GM19438 (cell line): ENCODE measurements at regions not wholly inside any gene's neighbourhood (a gene's known extent, or its start where the extent isn't known, plus 50 kb on each side); places are given as distances from the start of the nearest gene placed in this dataset.
"Not testable (repeated sequence)": the region's sequence is repeated elsewhere in the genome, so short reads cannot be mapped to it uniquely, and the experiment has no call there.

Experiments
- ATAC-seq: cut with Tn5 transposase; IDR thresholded peaks from one replicate; pipeline ENCODE4 v1.9.1; 2021; ENCODE audit warnings: low read depth; ENCODE audit not compliant: unreplicated experiment

DNA sequence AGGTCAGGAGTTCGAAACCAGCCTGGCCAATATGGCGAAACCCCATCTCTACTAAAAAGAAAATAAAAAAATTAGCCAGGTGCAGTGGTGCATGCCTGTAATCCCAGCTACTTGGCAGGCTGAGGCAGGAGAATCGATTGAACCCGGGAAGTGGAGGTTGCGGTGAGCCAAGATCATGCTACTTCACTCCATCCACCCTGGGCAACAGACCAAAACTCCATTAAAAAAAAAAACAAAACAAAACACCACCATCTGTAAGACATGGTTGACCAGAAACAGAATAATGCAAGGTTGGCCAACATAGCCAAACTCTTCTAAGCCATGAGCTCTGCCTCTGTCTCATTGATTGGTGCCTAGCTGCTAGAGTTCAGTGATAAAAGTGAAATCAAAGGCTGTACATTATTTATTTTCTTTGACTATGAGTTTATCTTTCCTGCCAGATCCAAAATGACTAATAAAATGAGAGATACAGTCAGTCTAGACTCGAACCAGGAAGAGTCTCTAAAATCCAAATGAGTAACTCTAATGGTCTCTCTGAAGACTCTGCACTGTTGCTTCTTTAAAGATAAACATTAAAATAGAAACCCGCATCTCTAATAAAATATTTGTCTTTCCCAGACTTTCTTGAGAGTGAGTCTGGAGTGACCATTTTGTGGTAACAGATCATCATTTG lies 404.7 kb downstream of the DAD1 start:
- no peak for ATAC-seq

DNA sequence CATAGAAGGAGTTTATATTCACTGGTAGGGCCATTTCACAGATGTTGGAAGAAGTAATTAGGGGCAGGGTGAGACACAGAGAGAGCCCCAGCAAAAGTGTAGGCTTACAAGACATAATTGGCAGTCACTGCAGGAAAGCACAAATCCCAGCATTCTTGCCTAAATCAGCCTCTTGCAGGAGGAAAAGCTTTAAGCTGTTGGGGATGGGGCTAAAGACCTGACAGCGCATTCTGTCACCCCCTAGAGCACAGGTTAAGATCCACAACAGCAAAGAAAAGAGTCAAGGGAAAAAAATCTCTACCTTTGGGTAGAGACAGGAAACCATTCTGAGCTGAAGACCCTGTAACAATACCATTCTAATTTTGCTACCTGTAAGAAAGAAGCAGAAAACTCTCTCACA lies 409.0 kb downstream of the DAD1 start:
- no peak for ATAC-seq

DNA sequence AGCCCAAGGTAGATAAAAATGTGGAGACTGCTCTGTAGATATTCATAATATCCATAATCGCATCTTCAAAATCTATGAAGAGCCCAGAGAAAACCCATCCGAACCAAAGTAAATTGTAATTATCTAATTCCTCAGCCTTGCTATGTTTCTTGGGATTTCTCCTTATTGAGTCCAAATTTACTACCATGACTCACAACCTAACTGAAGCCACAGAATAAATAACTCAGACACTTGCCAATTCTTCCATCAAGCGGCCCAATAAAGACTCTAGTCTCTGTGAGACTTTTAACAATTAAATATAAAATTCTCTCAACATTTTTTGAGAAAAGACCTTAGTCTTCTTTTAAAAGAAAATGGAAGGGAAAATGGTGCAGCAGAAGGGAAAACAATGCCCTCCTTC lies 409.8 kb downstream of the DAD1 start:
- ATAC-seq, result no peak

DNA sequence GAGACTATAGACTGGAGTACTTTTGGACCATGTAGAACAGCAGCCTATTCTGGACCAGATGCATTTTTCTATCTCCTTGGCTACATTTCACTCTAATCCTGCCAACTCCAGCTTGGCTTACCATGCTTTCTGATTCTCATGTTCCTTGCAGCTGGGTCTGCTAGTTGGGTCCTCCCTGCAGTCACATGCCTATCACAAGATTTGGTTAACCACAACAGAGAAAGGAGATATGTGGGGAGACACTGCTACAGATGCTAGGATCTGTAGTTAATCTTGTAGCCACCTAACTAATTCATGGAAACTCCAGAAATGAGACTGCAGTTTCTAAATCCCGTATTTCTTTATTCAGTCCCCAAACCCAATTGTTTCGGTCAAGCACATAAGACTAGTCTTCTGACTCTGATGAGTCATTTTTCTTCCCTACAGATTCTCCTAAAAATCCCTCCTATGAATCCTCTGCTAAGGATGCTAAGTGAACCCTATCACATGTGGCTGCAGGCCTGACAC lies 410.6 kb downstream of the DAD1 start:
- ATAC-seq, result no peak

DNA sequence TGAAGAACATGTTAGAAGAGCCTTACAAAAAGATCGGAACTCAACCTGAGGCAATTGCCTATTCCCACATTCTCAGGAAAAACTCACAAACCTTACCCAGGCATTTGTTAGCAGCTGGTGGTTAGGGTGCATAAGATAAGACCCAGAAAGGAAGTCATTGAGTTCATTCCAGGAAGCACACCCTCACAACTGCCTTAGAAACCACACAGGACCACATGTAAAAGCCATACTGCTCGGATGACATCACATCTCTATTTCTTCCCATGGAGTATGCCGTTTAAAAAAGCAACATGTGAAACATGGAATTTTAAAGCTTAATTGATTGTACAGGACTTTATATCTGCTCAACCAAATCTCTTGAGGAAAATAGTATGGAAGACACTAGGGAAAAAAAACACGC lies 411.2 kb downstream of the DAD1 start:
- no peak for ATAC-seq

DNA sequence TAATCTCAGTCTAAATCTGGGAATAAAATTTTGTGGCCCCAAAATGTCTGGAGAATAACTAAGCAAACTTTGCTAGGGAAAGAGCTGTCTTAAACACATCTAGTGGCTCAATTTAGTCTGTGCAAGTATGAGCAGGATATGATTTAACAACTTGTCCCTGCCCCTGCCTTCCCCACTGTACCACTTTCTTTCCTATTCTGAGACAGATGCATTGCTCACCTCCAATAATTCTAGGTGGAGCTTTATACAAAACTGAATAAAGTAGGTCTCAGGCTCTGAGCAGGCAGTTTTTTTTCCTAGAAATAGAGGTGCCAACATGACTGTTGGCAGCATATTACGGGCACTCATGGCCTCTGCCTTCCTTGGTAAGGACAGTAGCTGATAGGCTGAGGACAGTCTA lies 412.1 kb downstream of the DAD1 start:
- ATAC-seq, result no peak

DNA sequence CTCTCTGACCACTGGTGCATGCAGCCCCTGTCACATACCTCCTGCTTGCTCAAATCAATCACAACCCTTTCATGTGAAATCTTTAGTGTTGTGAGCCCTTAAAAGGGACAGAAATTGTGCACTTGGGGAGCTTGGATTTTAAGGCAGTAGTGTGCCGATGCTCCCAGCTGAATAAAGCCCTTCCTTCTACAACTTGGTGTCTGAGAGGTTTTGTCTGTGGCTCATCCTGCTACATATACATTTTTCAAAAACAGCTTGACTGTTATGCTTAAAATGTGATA lies 413.8 kb downstream of the DAD1 start:
- not testable (repeated sequence) for ATAC-seq

DNA sequence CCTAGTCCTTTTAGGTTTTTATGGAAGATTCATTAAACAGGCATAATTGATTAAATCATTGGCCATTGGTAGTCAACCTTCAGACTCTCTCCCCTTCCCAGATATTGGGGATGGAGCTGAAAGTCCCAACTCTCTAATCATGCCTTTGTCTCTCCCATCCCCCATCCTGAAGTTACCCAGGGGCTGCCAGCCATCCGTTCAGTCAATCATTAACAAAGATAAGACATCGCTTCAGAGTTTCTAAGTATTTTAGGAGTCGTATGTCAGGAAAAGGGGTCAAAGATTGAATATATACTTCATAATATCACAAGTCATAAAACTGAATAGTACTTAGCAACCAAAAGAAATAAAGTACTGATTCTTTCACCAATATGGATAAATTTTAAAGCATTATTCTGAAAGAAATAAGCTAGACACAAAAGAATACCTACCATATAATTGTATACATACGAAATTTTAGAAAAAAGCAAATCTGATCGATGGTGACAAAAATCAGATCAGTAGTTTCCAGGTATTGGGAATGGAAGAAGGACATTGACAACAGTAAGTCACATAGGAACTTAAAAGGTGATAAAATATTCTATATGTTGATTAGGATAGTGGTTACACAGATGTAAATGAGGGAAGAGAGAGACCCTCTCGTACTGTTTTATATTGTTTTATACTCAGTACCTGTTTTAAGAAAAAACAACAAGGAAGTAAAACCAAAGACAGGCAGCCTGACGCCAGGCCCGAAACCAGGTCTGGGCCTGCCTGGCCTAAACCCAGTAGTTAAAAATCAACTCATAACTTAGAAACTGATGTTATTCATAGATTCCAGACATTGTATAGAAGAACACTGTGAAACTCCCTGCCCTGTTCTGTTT lies 414.4 kb downstream of the DAD1 start:
- no peak for ATAC-seq

DNA sequence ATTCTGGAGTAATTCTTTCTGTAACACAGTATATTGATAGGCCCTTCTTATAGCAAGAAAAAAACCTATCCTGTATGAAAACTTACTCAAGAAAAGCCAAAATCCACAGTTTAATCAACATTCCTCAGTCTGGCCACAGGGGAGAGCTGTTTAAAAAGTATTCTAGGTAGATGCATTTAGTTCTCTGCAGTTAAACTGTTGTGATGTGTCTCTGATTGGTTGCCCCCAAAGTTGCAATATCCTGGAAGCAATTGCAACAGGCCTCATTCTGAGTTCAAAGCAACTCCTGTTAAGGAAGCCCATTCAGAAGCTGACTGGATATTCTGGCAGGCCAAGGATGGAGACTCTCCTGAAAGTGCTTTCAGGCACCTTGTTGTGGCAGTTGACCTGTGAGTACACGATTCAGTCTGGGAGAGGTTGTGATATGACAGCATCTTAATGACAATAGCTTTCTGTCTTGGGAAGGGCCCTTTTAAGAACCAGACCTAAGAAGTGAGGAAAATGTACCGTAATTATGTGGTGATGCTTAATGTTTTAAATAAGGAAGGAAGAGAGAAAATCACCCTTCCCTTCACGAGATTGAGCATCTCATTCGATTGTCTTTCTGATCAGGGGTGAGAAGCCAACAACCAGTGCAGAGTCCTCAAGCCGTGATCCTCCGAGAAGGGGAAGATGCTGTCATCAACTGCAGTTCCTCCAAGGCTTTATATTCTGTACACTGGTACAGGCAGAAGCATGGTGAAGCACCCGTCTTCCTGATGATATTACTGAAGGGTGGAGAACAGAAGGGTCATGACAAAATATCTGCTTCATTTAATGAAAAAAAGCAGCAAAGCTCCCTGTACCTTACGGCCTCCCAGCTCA lies 420.7 kb downstream of the DAD1 start:
- no peak for ATAC-seq

DNA sequence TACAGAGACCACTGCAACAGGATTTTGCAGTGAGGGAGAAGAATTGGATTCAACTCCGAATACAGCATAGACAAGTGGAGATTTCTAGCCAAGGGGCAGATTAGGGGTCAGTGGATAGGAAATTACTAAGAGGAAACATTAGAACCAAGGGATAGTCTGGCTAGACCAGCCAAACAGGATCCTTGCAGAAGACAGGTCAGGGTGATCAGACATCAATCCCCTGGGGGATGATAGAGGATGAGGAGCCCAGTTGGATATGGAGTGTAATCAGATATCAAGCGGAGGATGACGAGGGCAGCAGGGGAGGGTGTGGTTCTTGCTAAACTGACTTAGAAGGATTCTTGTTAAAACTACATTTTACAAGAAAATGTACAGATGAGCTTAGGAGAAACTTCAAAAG lies 424.4 kb downstream of the DAD1 start:
- no peak for ATAC-seq

DNA sequence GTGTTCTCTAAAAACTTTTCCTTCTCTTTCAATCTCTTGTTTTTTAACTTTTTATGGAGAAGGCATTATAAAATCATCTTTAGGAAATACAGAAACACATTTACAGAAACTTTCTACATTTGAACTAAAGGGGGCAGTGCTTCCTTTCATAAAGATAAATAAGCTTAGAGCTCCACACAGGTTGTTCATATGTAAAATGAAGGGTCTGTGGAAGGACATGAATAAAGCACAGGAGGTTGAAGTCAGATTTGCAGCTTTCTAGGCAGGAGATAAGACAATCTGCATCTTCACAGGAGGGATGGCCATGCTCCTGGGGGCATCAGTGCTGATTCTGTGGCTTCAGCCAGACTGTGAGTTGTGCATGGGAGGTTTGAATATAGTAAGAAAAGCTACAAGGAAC lies 426.0 kb downstream of the DAD1 start:
- no peak for ATAC-seq

DNA sequence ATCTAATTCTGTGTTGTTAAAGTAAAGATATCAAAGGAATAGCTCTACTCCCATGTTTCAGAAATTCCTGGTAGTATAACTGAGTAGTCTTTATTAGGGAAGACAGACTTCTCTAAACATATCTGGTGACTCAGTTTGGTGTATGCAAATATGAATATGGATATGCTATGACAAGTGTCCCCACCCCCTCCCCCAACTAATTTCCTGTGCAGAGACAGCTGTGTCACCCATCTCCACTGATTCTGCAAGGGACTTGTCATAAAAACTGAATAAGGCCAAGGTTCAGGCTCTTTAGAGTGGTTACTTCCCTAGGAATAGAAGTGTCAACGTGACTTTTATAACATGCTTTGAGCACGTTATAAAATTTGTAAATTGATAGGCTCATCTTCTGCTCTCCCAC lies 429.1 kb downstream of the DAD1 start:
- no peak for ATAC-seq

DNA sequence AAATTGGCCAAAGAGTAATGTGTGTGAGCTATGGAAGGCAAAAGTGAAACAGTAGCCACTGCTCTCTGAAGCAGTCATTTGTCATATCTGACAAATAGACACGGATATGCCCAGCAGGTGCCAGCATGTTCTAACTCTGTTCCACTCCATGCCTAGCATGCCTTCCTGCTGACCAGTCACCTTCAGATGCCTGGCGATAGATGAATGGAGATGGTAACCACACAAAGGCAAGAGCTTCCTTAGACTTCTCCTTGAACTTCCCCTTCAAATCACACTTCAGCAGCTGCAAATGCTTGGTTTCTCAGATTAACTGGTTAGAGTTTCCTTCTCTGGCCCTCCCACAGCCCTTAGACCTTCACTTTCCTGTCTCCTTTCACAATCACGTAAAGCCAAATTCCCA lies 429.9 kb downstream of the DAD1 start:
- no peak for ATAC-seq

DNA sequence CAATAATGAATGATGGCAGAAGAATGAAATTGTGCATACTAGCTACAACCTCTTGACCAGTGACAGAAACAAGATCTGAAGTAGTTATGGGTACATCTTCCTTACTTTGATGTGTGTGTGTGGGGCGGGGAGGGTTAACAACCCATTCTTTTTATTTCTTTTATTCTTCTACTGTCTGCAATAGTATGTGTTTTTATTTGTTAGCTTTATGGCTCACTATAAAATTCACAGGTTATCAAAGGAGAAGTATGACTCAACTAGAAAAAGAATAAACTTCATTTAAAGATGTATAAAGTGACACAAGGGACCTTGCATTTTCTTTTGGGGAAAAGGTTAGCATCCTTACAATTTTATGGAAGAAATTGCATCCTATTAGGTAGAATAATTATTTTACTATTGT lies 430.5 kb downstream of the DAD1 start:
- ATAC-seq, result no peak

DNA sequence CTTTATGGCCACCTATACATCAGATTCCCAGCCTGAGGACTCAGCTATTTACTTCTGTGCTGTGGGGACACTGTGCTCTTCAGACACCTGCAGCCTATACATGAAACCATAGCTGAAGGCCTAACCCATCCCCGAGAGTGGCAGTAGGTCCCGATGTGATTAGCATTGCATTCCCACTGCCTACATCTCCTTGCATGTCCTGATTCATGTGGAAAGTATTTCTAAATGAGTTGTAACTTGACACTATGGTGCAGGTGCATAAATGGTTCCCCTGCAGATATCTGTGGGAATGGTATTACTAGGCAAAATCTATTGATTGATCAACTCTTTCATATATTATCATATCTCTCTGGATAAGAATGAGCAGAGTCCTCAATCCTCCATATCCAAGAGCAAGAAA lies 433.5 kb downstream of the DAD1 start:
- no peak for ATAC-seq

DNA sequence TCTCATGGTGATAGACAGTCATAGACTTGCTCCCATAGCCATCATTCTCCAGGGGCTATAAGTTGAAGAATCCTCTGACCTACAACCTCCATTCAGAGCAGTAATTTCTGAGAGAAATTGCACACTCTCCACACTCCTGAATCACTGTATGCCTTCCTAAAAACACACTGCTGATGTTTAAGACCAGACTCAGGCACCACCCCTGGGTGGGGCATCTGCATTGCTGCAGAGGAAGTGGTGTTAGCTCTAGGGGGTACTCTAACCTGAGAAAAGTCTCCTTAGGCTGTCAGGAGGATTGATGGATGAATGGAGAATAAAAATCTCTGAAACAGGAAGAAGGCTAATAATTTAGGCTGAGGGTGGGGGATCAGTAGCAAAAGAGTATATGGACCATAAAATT lies 436.1 kb downstream of the DAD1 start:
- no peak for ATAC-seq

DNA sequence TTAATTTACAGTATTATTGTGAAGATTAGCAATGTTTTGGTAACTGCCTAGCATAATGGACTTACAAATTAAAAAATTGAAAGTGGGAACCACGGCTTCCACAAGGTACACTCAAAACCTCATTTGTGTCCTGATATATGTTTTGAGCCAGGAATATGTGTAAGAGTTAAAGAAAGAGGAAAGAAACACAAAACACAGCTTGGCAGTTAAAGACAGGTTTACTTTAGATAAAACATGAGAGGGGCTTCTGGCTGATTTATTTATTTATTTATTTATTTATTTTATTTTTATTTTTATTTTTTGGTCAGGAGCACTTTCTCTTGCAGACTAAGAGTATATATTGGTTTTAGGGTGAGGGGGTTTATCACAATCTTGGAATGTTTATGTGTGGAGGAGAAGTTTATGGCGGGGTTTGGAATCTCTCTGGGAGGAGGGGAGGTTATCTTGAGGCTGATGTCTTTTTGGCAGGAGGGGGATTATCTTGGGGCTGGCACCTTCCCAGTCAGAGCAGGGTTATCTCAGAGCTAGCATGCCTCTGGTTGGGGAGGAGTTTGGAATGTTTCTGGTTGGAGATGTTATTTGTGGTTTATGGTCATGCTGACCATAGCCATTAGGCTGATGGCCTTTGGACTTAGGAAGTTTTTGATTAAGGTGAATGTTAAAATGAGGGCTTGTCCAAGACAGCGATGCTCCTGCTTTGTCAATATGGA lies 436.7 kb downstream of the DAD1 start:
- ATAC-seq, result no peak

DNA sequence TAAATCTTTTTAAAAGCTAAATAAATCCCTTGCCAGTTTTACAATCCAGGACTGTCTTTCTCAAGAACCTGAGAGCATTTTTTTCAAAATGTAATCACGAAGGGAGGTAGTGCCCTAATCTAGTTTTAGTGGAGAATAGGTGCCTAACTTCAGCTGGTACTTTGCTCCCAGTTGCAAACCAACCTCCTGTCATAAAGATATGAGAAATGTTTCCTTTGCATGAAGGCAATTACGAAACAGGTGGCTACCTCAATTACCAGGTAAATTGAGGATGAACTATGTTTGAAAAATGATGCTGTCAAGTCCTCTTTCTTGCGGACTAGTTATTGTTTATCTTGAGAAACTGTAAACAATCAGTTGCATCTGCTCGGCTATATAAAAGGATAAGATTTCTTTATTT lies 437.9 kb downstream of the DAD1 start:
- ATAC-seq, result no peak

DNA sequence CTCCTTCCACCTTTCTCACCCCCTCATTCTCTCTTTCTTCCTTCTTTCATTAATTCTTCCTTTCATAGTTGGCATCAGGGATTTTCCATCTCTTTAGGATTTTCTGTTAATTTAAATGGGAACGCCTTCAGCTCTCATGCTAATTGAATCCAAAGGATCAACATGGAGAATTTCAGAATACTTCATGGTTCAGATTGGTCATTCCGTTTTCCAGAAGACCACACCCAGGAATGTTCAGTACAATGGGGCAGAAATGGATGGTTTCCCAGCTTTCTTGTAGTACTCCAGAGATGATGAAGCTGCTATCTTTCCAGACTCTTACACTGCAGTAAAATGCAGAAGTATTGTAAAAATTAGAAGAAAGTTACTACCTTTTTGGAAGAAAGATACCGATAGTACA lies 440.0 kb downstream of the DAD1 start:
- ATAC-seq, result no peak

DNA sequence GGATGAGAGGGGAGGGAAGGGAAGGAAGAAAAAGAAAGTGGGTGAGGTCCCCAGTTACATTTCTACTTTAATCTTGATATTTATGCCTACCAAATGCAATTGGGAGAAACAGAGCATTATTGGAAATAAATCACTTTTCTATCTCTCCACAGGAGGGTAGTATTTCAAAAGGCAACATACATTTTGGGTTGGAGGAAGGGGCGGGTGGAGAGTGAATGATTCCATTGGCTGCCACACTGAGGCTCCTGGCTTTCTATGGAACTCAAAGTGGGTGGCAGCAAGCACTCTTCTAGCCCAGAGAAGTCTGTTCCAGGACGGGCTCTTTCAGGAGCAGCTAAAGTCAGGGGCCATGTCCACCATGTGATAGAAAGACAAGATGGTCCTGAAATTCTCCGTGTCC lies 441.3 kb downstream of the DAD1 start:
- ATAC-seq, result no peak

DNA sequence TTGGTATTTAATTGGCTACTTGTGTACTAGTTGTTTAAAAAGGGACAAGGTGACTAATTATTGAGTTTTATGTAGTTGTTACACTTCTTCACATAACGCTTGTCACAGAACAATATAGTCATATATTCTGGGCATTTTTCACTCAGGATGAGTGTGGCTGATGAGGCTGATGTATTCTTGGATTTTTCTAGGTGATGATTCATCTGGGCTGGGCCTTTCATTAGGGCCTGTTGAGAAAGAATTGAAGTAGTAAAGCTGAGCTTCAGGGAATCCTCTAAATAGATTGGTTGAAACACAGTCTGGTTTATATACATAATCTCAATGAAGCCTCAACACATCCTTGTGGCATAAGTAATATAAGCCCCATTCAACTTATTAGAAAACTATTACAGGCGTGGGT lies 445.7 kb downstream of the DAD1 start:
- no peak for ATAC-seq
